GM12891 (cell line): ENCODE measurements at regions not wholly inside any gene's neighbourhood (a gene's known extent, or its start where the extent isn't known, plus 50 kb on each side); places are given as distances from the start of the nearest gene placed in this dataset.

Experiments used
- DNase-seq: peaks from one replicate; pipeline ENCODE4 v3.0.0; 2011; ENCODE audit warnings: low spot score; ENCODE audit not compliant: insufficient read length
- FAIRE-seq: peaks from 2 replicates; lab custom pipeline; 2011; peaks lifted over from hg19 to GRCh38; lab: Jason Lieb, UNC
- PAX5 ChIP-seq: IDR thresholded peaks from 2 replicates; pipeline ENCODE4 v1.6.1; 2011; ENCODE audit warnings: low read length, moderate library complexity, mild to moderate bottlenecking; ENCODE audit not compliant: insufficient read depth, severe bottlenecking
- POLR2A ChIP-seq: IDR thresholded peaks from 2 replicates; pipeline ENCODE4 v1.6.1; 2011; ENCODE audit warnings: low read depth, low read length, control low read depth
- POLR2AphosphoS5 ChIP-seq: IDR thresholded peaks from 2 replicates; pipeline ENCODE4 v1.6.1; 2011; ENCODE audit warnings: low read depth, low read length, control low read depth
- POU2F2 ChIP-seq: IDR thresholded peaks from 2 replicates; pipeline ENCODE4 v1.6.1; 2011; ENCODE audit warnings: low read depth, mild to moderate bottlenecking, control low read depth, low read length, moderate library complexity
- SPI1 ChIP-seq: IDR thresholded peaks from 2 replicates; pipeline ENCODE4 v1.6.1; 2011; ENCODE audit warnings: low read depth, low read length, control low read depth
- TAF1 ChIP-seq: IDR thresholded peaks from 2 replicates; pipeline ENCODE4 v1.6.1; 2011; ENCODE audit warnings: low read depth, low read length, control low read depth

- FAIRE-seq (no peak), DNase-seq (no peak)
- no peak for TF ChIP-seq POU2F2
- TF ChIP-seq SPI1: no peak
- TF ChIP-seq PAX5: no peak
- no peak for TF ChIP-seq POLR2AphosphoS5
- no peak for TF ChIP-seq TAF1
- no peak for TF ChIP-seq POLR2A
These were observed 671.2 kb downstream of the CDH8 start for GRCh38 chr16:61364990-61365389.

- no peak for DNase-seq
- no peak for FAIRE-seq
These were observed 673.7 kb downstream of the CDH8 start for GRCh38 chr16:61362585-61362984.

GRCh38 chr16:61344791-61345190 is 691.4 kb downstream of the CDH8 start:
- FAIRE-seq (no peak), DNase-seq (no peak)

More at GRCh38 chr16:61362585-61362984, 673.7 kb downstream of the CDH8 start:
- TF ChIP-seq POLR2A (no peak), POLR2AphosphoS5 (no peak), TAF1 (no peak), POU2F2 (no peak), SPI1 (no peak), PAX5 (no peak)

GRCh38 chr16:61332461-61332860 is 703.8 kb downstream of the CDH8 start:
- TF ChIP-seq PAX5: no peak
- no peak for TF ChIP-seq POLR2AphosphoS5
- TF ChIP-seq SPI1: no peak
- no peak for TF ChIP-seq TAF1
- TF ChIP-seq POLR2A: no peak
- TF ChIP-seq POU2F2: no peak
- DNase-seq: no peak
- FAIRE-seq: no peak

More at GRCh38 chr16:61344791-61345190, 691.4 kb downstream of the CDH8 start:
- no peak for TF ChIP-seq PAX5
- TF ChIP-seq POLR2AphosphoS5: no peak
- TF ChIP-seq TAF1: no peak
- TF ChIP-seq POU2F2: no peak
- no peak for TF ChIP-seq POLR2A
- TF ChIP-seq SPI1: no peak

GRCh38 chr16:61324044-61324443 is 712.2 kb downstream of the CDH8 start:
- no peak for DNase-seq
- FAIRE-seq: no peak
- no peak for TF ChIP-seq POLR2AphosphoS5
- no peak for TF ChIP-seq TAF1
- no peak for TF ChIP-seq PAX5
- TF ChIP-seq POLR2A: no peak
- no peak for TF ChIP-seq POU2F2
- no peak for TF ChIP-seq SPI1

GRCh38 chr16:61323456-61323855 is 712.8 kb downstream of the CDH8 start:
- TF ChIP-seq PAX5 (no peak), SPI1 (no peak)
- FAIRE-seq (no peak), DNase-seq (no peak)

- no peak for FAIRE-seq
- DNase-seq: no peak
- no peak for TF ChIP-seq TAF1
- TF ChIP-seq POLR2AphosphoS5: no peak
- no peak for TF ChIP-seq POU2F2
- no peak for TF ChIP-seq POLR2A
- TF ChIP-seq PAX5: no peak
- TF ChIP-seq SPI1: no peak
These were observed 715.4 kb downstream of the CDH8 start for GRCh38 chr16:61320791-61321190.

GRCh38 chr16:61313931-61314330 is 722.3 kb downstream of the CDH8 start:
- TF ChIP-seq POLR2AphosphoS5: no peak
- no peak for TF ChIP-seq TAF1

GRCh38 chr16:61309386-61309785 is 726.9 kb downstream of the CDH8 start:
- no peak for TF ChIP-seq TAF1
- no peak for TF ChIP-seq POLR2AphosphoS5
- no peak for TF ChIP-seq SPI1
- TF ChIP-seq PAX5: no peak
- no peak for TF ChIP-seq POLR2A
- TF ChIP-seq POU2F2: no peak
- FAIRE-seq: no peak
- DNase-seq: no peak

More at GRCh38 chr16:61313931-61314330, 722.3 kb downstream of the CDH8 start:
- DNase-seq (no peak), FAIRE-seq (no peak)

- no peak for TF ChIP-seq SPI1
- TF ChIP-seq POLR2AphosphoS5: no peak
- no peak for TF ChIP-seq POLR2A
- no peak for DNase-seq
- no peak for FAIRE-seq
These were observed 730.0 kb downstream of the CDH8 start for GRCh38 chr16:61306204-61306603.

GRCh38 chr16:61296814-61297213 is 739.4 kb downstream of the CDH8 start:
- no peak for DNase-seq
- TF ChIP-seq TAF1: no peak
- no peak for TF ChIP-seq SPI1
- no peak for TF ChIP-seq POLR2A
- TF ChIP-seq POLR2AphosphoS5: no peak
- TF ChIP-seq PAX5: no peak
- TF ChIP-seq POU2F2: no peak
- FAIRE-seq: no peak
